Peyer's patch (tissue), 4 donors: ENCODE measurements at regions not wholly inside any gene's neighbourhood (a gene's known extent, or its start where the extent isn't known, plus 50 kb on each side); places are given as distances from the start of the nearest gene placed in this dataset.

Experiments
- DNase-seq, 3 donors: peaks; one replicate each; pipeline ENCODE4 v3.0.0-alpha.2; 2017 to 2019
- H3K27ac ChIP-seq, 4 donors: fragments of 200-600 bp; sonication (generic); one replicate each; pipeline ENCODE4 v1.5.1; 2016 to 2019
- H3K27me3 ChIP-seq, 2 donors: fragments of 200-600 bp; sonication (generic); one replicate each; pipeline ENCODE4 v1.5.1; 2019
- H3K36me3 ChIP-seq, 3 donors: fragments of 200-600 bp; sonication (generic); one replicate each; pipeline ENCODE4 v1.5.1; 2016 to 2019
- H3K4me1 ChIP-seq, 4 donors: fragments of 200-600 bp; sonication (generic); one replicate each; pipeline ENCODE4 v1.5.1; 2016 to 2019
- H3K4me3 ChIP-seq, 4 donors: fragments of 200-600 bp; sonication (generic); 1 replicate in 3 of 4; 2 replicates in 1 of 4; pipeline ENCODE4 v1.5.1; 2016 to 2019; ENCODE audit warnings: mild to moderate bottlenecking in 1 of 4
- H3K9me3 ChIP-seq, 4 donors: fragments of 200-600 bp; sonication (generic); one replicate each; pipeline ENCODE4 v1.5.1; 2016 to 2019; ENCODE audit warnings: mild to moderate bottlenecking in 1 of 4
- CTCF ChIP-seq, 6 experiments: fragments of 450-650 bp in 4 of 6; fragments of 200-600 bp in 2 of 6; sonication (generic) in 1 of 6; IDR thresholded peaks; one replicate each; pipeline ENCODE4 v1.5.1; 2017 to 2019; ENCODE audit warnings: antibody characterized with exemption in 6 of 6, mild to moderate bottlenecking in 3 of 6, moderate library complexity in 1 of 6
- POLR2A ChIP-seq, 2 donors: fragments of 450-650 bp; IDR thresholded peaks; one replicate each; pipeline ENCODE4 v1.5.1; 2017; ENCODE audit warnings: antibody characterized with exemption in 2 of 2, mild to moderate bottlenecking in 2 of 2, moderate library complexity in 2 of 2

DNA sequence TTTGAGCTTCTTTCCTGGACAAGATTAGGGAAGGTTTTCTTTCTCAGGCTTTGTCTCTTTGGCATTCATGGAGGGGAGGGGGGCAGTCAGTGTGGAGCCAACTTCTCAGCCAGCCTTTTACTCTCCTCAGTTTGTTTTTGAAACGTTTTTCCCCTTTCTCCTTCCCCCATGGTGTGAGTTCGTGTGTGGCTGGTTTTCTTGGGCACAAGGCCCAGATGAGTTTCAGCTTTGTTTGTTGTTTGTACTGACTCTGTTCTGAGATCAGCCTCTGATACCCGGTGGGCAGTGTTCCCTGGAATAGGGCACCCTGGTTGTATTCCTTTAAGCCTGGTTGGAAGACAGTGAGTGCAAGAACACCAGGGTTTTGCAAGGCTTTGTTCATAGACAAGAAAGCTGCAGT lies 168.2 kb upstream of the RARB start:
- Histone ChIP-seq H3K36me3 (no peaks in the 10 kb centered on the region), H3K4me1 (no peaks in the 10 kb centered on the region), H3K9me3 (no peaks in the 10 kb centered on the region), H3K4me3 (no peak overlapping the region), H3K27ac (no peak overlapping the region), H3K27me3 (no peaks in the 10 kb centered on the region)
- DNase-seq: no peak
- TF ChIP-seq CTCF (IDR thresholded peaks at IDR 0.05) (no peak), POLR2A (IDR thresholded peaks at IDR 0.05) (no peak)

DNA sequence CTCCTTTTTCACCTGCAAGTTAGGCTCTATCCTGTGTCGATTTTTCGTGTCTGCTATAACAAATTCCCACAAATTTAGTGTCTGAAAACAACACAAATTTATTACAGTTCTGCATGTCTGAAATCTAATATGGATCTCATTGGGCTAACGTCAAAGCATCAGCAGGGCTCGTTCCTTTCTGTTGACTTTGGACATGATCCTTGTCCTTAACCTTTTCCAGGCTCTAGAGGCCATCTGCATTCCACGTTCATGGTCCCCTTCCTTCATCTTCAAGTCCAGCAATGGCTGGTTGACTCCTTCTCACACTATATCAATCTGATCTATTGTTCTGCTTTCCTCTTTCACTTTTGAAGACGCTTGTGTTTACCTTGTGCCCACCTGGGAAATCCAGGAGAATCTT lies 165.7 kb upstream of the RARB start:
- no peak for DNase-seq
- no peak overlapping the region for H3K4me3 ChIP-seq
- no peaks in the 10 kb centered on the region for H3K4me1 ChIP-seq
- no peak overlapping the region for H3K27ac ChIP-seq
- no peaks in the 10 kb centered on the region for H3K36me3 ChIP-seq
- no peaks in the 10 kb centered on the region for H3K9me3 ChIP-seq
- no peaks in the 10 kb centered on the region for H3K27me3 ChIP-seq
- TF ChIP-seq POLR2A (IDR thresholded peaks at IDR 0.05) (no peak), CTCF (IDR thresholded peaks at IDR 0.05) (no peak)

DNA sequence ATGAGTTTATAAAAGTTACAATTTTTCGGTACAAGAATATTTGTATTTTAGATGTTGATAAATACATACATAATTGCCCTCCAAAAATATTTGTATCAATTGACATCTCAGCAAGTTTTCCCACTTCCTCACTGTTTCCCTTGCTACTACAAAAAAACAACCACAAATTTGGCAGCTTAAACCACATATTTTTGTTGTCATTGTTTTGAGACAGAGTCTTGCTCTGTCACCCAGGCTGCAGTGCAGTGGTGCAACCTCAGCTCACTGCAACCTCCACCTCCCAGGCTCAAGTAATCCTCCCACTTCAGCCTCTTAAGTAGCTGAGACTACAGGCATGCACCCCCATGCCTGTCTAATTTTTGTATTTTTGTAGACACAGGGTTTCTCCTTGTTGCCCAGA lies 162.8 kb upstream of the RARB start:
- no peak for DNase-seq
- no peaks in the 10 kb centered on the region for H3K36me3 ChIP-seq
- no peaks in the 10 kb centered on the region for H3K27me3 ChIP-seq
- H3K4me3 ChIP-seq: no peak overlapping the region
- no peaks in the 10 kb centered on the region for H3K4me1 ChIP-seq
- TF ChIP-seq POLR2A (IDR thresholded peaks at IDR 0.05): no peak
- TF ChIP-seq CTCF (IDR thresholded peaks at IDR 0.05): no peak
- H3K9me3 ChIP-seq: no peaks in the 10 kb centered on the region
- H3K27ac ChIP-seq: no peak overlapping the region

DNA sequence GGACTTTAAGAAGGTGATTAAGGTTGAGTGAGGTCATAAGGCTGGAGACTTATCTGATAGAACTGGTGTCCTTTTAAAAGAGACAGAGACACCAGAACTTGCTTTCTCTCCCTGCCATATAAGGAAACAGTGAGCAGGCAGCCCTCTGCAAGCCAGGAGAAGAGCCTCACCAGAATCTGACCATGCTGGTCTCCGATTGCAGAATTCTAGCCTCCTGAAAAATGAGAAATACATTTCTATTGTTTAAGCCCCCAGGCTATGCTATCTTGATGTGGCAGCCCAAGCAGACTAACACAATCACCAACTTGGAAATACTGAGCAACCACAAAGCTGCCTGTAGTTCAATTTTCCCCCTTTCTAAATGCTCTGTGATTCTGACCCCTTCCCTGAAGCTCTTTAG lies 161.4 kb upstream of the RARB start:
- H3K36me3 ChIP-seq: no peaks in the 10 kb centered on the region
- no peak overlapping the region for H3K4me3 ChIP-seq
- no peak overlapping the region for H3K27ac ChIP-seq
- DNase-seq: no peak
- H3K4me1 ChIP-seq: no peaks in the 10 kb centered on the region
- no peaks in the 10 kb centered on the region for H3K9me3 ChIP-seq
- H3K27me3 ChIP-seq: no peaks in the 10 kb centered on the region
- no peak for TF ChIP-seq CTCF (IDR thresholded peaks at IDR 0.05)
- no peak for TF ChIP-seq POLR2A (IDR thresholded peaks at IDR 0.05)

DNA sequence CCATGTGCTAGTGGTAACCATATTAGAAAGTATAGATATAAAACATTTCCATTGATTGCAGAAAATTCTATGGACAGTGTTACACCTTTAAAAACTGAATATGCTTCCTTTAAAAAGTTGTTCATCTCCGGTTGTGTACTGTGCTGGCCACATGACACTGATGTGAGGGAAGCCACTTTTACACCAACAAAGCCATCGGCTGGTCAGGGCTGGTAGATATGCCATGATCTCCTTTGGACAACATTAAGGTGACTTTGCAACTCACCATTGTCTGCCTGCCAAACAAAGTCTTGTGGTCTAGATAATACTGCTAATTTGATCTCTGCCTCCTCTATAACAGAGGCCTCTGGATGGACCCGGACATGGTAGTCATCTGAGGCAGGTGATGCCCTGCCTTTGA lies 156.0 kb upstream of the RARB start:
- H3K9me3 ChIP-seq: no peaks in the 10 kb centered on the region
- no peak overlapping the region for H3K4me3 ChIP-seq
- no peaks in the 10 kb centered on the region for H3K27me3 ChIP-seq
- H3K36me3 ChIP-seq: no peaks in the 10 kb centered on the region
- no peak for DNase-seq
- no peaks in the 10 kb centered on the region for H3K4me1 ChIP-seq
- TF ChIP-seq POLR2A (IDR thresholded peaks at IDR 0.05): no peak
- H3K27ac ChIP-seq: no peak overlapping the region

GRCh38 chr3:25273582-25274171 lies 154.4 kb upstream of the RARB start:
- Histone ChIP-seq H3K9me3 (no peaks in the 10 kb centered on the region), H3K27me3 (no peaks in the 10 kb centered on the region), H3K4me1 (no peaks in the 10 kb centered on the region), H3K4me3 (no peak overlapping the region), H3K36me3 (no peaks in the 10 kb centered on the region), H3K27ac (no peak overlapping the region)
- no peak for DNase-seq
- TF ChIP-seq CTCF (IDR thresholded peaks at IDR 0.05): no peak
- TF ChIP-seq POLR2A (IDR thresholded peaks at IDR 0.05): no peak
